NCI-H510A treated with DMSO at 0.1 percent for 48 hours (cell line): ENCODE measurements at regions not wholly inside any gene's neighbourhood (a gene's known extent, or its start where the extent isn't known, plus 50 kb on each side); places are given as distances from the start of the nearest gene placed in this dataset.
"Not testable (repeated sequence)": the region's sequence is repeated elsewhere in the genome, so short reads cannot be mapped to it uniquely, and the experiment has no call there.

Experiments
- DNase-seq: peaks from one replicate; lab custom pipeline; 2025; lab: John Stamatoyannopoulos, UW

DNA sequence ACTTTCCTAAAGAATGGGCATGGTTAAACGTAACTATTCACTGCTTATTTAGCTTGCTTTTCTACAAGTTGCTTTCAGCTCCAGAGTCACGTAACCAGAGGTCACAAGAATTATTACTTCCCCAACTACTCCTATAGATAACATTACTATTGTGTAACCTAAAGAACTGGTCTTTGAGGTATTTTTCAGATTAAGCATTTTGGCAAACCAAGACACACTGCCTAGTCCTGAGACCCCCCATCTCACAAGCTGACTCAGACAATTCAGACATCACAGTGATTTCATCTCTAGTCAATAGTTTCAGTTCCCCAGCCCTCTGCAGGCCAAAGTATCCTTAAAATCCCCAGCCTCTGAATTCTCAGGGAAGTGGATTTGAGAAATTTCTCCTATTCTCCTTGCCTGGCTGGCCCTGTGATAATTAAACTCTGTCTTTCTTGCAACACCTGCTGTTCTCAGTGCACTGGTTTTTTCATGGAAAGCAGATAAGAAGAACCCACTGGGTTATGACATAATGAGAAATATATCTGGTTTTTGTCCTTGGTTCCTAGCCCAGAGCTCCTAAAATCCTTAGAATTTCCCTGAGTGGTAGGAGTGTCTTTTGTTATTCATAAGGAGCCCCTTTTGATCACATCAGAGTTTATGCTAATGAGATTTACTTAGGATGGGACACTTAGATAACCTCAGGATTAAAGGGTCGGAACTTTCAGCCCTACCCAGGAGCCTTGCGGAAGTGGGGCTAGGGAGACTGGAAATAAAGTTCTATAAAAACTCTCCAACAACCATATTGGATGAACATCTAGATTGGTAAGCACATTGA is 1310.8 kb upstream of the CHAC2 start:
- no peak for DNase-seq

DNA sequence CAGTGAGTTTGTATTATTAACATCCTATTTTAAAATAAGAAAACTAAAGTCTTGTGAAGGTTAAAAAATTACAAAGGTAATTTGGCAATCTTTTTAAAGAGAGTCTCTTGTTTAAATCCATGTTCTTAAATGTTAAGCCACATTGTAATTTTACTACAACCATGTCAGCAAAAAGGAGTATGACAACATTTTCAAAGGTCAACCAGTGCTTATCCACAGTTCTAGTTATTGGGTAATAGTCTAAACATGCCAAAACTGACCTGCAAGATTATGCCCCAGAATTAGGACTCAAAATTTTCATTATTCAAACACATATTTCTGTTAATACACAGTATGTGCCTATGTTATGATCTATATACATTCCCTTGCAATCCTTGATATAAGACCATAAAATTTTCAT is 1312.6 kb upstream of the CHAC2 start:
- DNase-seq = no peak

DNA sequence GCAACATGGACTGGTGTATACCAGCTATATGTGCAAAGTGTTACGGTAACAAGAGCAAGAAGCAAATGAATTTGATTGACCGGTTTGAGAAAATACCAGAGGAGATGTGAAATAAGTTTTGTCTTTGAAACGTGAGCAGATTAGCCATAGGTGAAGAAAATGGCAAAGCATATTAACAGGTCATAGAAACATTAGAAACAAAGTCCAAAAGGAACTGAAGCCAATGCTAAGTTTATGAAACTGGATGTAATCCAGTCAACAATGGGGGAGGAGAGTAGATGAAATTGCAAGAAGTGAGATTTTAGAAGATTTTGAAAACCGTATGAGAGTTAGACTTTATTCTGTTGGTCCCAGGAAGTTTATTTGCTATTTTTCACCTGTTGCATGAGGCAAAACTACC is 1315.4 kb upstream of the CHAC2 start:
- no peak for DNase-seq

DNA sequence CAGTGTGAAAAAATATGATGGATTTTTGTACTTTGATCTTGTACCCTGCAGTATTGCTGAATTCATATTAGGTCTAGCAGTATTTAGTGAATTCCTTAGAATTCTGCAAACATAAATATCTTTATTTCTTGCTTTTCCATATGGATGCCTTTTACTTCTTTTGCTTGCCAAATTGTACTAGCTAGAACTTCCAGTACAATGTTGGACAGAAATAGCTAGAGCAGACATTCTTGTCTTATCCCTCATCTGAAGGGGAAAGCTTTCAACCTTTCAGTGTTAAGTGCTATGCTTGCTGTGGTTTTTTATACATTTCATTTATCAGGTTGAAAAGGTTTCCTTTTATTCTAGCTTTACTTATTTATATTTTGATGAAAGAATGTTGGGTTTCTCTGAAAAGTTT is 1321.9 kb upstream of the CHAC2 start:
- no peak for DNase-seq

DNA sequence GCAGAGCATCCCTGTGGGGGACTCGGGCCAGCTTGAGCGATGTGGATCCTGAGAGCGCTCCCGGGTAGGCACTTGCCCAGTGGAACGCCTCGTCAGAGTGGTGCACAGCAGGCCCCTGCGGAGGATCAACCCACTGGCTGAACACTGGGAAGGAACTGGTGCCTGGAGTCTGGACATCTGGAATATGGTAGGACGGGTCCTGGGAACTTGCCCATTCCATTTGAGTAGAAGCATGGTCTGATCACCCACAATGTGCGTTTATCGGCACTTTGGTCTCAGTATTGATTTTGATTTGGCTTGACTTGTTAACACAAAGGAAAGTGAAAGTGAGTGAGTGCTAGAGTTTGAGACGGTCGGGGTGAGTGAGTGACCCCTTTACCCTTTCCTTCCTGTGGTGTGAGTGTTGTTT is 1336.2 kb upstream of the CHAC2 start:
- DNase-seq = no peak

DNA sequence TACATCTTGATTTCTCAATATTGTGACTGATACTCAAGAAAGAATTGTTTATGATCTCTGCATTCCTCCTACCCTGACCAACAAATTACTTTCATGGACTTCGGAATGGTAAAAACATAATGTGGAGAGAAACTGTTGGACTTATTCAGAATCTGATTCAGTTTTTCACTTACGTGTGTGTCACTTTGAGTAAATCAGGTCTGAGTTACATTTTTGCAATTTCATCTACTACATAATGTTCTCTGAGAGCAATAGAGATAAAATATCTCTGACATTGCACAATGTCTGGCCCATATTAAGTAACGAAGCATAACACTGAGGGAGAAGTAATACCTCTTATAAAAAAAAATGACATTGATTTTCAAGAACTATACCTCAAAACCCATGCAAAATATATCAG is 1337.9 kb upstream of the CHAC2 start:
- DNase-seq = no peak

DNA sequence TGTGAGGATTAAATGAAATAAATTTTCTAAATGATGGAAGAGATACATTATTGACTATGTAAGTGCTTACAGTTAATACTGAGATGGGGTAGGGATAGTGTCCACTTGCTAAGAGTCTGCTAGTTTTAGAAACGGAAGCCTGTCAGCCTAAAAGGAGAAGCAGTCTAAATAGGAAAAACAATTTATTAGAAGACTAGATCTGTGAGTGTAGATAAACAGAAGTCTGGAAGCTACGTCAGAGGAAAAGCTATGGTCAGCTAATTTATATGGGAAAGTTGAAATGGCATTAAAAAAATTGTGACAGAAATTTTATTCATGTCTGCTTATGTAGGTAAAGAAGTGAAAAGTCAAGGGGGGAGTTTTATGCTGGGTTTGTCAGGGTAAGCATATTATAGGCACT is 1338.4 kb upstream of the CHAC2 start:
- no peak for DNase-seq

DNA sequence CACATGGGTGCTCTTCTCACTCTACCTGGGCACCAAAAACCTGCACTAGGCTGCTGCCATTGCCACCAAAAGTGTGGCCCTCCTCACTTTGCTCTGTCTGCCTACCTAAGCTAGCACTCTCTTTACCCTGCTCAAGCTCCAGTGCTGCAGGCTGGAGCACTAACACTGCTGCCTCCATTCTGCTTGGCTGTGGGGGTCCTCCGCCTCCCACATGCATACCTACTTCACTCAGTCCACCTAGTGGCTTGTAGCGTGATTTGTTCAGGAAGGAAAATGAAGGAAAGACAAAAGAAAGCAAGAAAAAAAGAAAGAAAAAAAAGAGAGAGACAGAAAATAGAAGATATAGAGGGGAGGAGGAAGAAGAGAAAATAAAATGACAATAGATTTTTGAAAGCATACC is 1339.4 kb upstream of the CHAC2 start:
- DNase-seq = no peak

DNA sequence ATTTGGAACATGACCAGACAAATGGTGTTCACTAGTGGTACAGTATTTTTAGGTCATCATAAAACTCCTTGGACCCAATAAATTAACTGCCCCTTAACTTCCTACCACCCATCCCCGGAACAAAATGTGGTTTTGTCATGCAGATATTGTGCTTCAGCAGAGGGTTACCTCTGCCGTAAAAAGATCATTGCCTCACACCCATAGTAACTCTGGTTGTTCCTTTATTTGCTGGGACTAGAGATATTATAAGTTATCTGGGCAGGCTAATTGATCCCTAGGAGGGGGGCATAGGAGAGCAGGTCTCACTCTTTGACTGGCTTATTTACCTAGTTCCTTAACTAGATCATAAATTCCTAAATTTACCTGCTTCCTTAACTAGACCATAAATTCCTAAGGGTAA is 1343.9 kb upstream of the CHAC2 start:
- DNase-seq = no peak

DNA sequence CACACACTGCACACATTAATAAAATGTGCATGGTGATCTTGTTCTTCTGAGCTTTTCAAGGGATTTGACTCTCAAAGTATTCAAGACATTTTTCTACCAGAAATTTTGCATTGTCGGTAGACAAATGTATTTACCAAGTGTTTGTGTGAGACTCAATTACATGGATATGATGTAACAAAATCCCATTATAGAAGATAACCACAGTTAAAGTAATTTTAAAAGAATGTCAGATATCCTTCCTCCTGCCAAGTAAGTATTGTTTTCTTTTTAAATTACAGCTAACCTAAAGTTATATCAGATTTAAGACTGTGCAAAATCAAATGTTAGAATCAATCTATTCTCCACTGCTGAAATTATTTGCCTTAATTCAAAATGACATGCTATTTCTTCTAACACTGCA is 1344.5 kb upstream of the CHAC2 start:
- DNase-seq = no peak

DNA sequence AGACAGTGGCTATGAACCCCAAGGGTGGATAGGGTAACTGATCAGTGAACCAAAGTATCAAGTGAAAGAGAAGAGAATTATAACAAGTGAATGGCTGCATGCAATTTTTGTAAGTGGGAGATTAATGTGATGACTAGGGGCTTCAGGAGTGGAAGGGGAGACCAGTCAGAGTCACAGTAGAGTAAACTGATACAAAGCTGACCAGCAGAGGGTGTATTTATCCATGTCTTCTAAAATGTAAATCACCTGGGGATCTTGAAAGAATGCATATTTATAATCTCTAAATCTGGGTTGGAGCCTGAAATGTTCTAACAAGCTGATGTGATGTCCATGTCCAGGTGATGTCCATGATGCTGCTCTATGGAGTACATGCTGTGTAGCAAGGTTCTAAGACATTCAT is 1351.3 kb upstream of the CHAC2 start:
- DNase-seq = peak; percentile 7

DNA sequence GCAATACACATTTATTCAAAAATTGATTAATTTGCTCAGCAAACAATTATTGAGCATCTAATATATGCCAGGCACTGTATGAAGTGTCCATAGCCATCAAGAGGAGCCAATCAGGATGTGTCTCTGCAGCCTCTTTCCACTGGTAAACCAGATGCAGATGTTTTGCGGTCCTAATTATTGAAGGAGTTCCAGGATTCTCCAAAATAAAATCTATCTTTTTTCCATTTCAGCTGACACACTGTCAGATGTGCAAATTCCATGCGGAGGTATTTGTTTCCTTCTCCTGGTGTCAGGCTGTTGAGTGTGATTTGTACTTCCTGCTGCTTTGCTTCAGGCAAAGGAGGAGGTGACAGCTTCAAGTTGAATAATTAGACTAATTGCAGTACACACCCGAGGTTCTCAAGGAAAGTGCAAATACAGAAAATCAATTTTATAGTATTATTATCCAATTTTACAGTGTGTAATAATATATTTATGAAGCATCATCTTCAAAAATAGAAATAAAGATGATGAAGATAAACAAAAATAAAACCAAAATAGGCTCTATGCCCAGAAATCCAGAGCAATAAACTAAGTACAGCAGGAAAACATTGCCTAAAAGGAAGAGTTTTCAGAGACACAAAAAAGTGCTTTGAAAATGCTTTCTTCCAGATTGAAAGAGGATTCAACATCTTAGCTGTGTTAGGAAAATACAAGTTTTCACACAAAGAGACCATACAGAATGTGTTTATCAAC is 1352.9 kb upstream of the CHAC2 start:
- no peak for DNase-seq

DNA sequence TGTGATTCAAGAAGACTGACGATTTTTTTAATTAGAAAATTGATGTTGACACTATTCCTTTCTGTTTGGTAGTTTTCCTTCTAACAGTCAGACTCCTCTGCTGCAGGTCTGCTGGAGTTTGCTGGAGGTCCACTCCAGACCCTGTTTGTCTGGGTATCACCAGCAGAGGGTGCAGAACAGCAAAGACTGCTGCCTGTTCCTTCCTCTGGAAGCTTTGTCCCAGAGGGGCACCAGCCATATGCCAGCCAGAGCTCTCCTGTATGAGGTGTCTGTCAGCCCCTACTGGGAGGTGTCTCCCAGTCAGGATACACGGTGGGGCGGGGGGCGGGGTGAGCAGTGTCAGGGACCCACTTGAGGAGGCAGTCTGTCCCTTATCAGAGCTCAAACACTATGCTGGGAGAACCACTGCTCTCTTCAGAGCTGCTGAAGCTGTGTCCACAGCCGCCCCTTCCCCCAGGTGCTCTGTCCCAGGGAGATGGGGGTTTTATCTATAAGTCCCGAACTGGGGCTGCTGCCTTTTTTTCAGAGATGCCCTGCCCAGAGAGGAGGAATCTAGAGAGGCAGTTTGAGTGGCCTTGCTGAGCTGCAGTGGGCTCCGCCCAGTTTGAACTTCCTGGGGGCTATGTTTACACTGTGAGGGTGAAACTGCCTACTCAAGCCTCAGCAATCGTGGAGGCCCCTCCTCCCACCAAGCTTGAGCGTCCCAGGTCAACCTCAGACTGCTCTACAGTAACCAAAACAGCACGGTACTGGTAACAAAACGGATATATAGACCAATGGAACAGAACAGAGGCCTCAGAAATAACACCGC is 1358.1 kb upstream of the CHAC2 start:
- not testable (repeated sequence) for DNase-seq

DNA sequence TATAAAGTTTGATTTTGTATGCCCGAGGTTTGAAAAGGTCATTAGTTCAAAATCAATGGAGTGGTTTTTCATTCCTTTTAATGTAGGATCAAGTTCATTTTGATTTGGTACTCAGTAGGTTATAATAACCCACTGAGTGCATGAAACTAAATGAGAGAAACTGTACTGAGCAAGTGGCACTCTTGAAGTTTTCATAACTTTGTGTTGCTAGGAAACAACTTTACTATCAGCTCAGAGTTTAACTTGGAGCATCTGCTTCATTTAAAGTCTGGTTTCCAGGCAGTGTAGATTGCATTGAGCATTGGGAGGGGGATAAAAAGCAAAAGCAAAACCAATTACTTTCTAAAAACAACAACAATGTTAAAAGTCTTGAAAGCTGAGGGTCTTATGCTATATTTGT is 1361.6 kb upstream of the CHAC2 start:
- no peak for DNase-seq

DNA sequence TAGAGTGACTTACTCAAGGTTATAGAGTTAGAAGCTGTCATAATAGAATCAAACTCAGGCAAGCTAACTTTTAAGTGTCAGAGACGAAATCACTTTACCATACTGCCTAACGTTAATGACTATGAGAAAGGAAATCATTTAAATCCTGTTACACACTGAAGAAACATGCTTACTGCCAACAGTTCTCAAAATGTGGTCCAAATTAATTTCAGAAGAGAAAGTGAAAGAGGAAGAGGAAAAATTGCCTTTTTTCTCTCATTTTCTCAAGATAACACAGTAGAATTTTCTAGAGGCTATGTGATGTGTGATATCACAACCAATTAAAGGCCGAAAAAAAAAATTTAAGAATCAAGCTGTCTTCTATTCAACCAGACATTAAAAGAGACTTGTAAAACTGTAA is 1362.7 kb upstream of the CHAC2 start:
- DNase-seq = no peak

DNA sequence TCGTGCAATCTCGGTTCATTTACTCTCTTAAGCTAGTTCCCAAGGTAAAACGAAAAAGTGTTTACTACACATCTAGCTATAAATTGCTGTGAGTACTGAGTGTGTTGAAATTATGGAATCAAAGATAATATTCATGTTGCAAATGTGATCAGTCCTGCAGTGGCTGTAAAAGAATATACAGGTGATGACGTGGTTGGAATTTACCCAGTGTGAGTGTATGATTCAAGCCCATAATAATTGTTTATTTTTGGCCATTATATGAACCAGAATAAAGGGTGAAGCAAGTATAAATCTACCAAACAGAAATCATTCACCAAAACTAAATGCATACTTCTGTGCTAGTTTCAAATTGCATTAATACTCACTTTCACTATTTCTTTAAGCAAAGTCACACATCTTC is 1363.6 kb upstream of the CHAC2 start:
- no peak for DNase-seq

DNA sequence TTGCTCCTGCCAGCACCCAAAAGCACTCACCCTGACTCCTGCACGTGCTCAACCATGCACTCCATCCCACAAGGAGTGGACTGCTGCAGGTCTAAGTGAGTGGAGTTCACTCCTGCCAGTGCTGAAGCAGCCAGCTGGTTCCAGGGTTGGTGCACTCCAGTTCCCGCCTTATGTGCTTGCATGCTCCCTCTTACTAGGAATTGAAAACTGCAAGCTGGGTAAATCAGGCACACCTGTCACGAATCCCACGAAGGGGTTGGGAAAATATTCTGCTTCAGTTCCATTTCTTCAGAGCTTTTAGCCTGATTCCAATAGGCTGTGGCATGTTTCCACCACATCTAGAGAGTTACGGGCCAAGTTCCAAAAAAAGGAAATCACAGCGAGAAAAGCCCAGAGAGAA is 1365.5 kb upstream of the CHAC2 start:
- DNase-seq = no peak

DNA sequence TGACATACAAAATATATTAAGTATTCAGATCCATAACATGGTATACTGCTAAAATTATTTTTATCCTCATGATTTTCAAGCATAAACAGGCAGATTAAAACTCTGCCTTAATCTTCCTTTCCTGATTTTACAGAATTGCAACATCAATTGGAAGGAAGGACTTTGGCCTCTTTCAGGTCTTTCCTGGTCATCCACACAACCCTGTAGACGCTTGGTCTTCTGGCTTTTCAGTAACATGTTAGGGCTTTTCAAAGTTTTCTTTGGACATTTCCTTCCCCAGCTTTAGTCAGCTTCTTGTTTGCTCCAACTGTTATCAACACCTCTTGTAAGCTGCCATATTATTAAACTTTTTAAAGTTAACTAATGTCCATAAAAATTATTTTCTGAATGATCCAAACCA is 1364.9 kb upstream of the NRXN1 start:
- DNase-seq = no peak

DNA sequence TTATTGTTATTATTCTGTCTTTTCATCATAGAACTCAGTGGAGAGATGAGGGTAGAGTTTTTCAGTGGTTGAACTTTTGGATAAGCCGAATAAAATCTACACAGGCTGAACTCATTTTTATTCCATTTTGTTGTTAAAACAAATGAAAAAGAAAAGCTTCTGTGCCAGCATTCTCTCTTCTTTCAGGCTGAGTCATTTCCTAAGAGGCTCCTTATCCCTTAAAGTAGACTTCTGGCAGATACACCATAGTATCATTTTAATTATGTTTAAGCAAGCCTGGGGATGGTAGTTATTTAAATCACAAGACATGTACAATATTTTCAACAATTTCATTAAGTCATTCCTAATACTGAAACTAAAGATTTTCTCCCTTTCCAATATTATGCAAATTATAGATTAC is 1364.0 kb upstream of the NRXN1 start:
- no peak for DNase-seq

DNA sequence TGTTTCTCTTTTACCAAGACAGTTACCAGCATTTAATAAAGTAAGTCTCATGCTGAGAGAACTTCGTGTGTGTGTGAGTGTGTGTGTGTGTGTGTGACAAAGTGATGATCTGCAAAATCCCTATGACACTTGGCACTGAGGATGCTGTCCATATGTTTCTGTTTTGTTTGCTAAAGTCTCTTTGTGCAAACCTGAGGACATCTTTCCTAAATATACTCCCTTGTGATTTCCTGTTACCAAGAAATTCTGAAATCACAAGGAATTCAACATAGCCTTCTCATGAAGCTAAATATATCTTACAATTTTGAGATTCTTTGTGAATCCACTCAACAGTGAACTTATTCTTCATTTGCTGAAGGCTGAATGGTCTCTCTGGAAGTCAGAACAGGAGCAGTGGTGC is 1359.7 kb upstream of the NRXN1 start:
- DNase-seq = no peak

DNA sequence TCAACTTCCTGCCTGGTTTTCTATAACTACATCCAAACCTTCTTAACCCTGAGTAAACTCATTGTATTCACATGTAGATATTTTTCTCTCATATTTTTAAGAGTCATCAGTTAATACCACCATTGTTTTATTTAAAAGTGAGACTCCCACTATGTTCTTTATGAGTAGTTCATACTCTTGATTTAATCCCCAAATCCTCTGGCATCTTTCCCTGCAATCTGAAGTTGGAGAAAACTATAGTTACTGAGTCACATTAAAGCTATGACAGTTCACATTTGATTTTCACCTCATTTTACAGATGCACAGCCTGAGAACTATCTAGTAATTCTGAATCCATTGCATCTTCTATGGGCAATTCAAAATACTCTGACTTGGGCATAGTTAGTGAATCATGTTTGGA is 1358.7 kb upstream of the NRXN1 start:
- no peak for DNase-seq

DNA sequence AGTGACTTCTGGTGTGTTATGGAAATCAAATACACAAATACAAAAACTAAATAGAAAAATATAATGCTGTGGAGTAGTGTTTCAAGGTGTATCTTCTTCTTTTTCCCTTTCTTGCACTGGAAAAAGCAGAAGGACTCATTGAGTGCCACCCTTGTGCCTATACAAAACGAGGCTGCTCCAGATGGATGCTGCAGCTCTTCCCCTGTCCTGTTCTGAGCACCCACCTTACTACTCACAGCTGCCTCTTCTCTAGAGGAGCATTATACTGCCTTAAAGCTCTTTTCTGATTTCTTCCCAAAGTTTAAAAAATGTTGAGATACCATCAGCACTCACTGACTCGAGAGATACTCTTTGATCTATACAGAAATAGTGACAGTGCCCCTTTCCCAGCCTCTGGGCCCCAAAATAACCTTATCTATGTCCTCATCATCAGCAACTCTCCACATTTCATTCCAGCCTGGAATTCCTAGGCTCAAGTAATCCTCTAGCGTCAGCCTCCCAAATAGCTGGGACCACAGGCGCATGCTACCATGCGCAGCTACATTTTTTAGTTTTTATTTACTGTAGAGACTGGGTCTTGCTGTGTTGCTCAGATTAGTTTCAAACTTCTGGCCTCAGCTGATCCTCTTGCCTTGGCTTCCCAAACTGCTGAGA is 1356.1 kb upstream of the NRXN1 start:
- DNase-seq = no peak
